ENCODE measurements at regions not wholly inside any gene's neighbourhood (a gene's known extent, or its start where the extent isn't known, plus 50 kb on each side); places are given as distances from the start of the nearest gene placed in this dataset.

GRCh38 chr6:44617416-44617815 lies 229.9 kb downstream of the CDC5L start:
- intact Hi-C loops (cut with micrococcal nuclease; ENCODE audit: unreplicated experiment): no loop called here
- TF ChIP-seq EZH2phosphoT487 (IDR thresholded peaks at IDR 0.05; ENCODE audit: borderline replicate concordance, low read depth, low read length): no peak
- H3K4me1 ChIP-seq (ENCODE audit: insufficient read depth, low read length, poor library complexity, severe bottlenecking): no peaks in the 10 kb centered on the region
- CTCF ChIA-PET (ENCODE audit: unreplicated experiment): no interaction called here
- no peaks in the 10 kb centered on the region for H3K79me2 ChIP-seq (ENCODE audit: insufficient read depth, low read depth, low read length)
- H2AFZ ChIP-seq (ENCODE audit: low read length): no peak overlapping the region
- H3K9me3 ChIP-seq (ENCODE audit: low read length): no peaks in the 10 kb centered on the region
- no peak overlapping the region for H3K27ac ChIP-seq (ENCODE audit: low read depth, low read length, poor library complexity, severe bottlenecking)
- H4K20me1 ChIP-seq (ENCODE audit: insufficient read depth, low read length): no peaks in the 10 kb centered on the region
- no peaks in the 10 kb centered on the region for H3K9me2 ChIP-seq (ENCODE audit: insufficient read depth, low read length)
- H3K36me3 ChIP-seq (ENCODE audit: insufficient read depth, low read length): no peaks in the 10 kb centered on the region
- H3K4me3 ChIP-seq (ENCODE audit: low read depth, low read length, poor library complexity, severe bottlenecking): no peak overlapping the region
- POLR2A ChIA-PET: no interaction called here
- no peak for DNase-seq (ENCODE audit: low spot score)
- BruUV-seq (replicated peaks): no TSS peak
- no peak overlapping the region for H3K4me2 ChIP-seq (ENCODE audit: low read length)

- Histone ChIP-seq H4K20me1 (ENCODE audit: insufficient read depth, low read length) (no peaks in the 10 kb centered on the region), H3K27ac (ENCODE audit: low read depth, low read length, poor library complexity, severe bottlenecking) (no peak overlapping the region), H3K4me1 (ENCODE audit: insufficient read depth, low read length, poor library complexity, severe bottlenecking) (no peaks in the 10 kb centered on the region), H2AFZ (ENCODE audit: low read length) (no peak overlapping the region), H3K4me3 (ENCODE audit: low read depth, low read length, poor library complexity, severe bottlenecking) (no peak overlapping the region), H3K9me2 (ENCODE audit: insufficient read depth, low read length) (no peaks in the 10 kb centered on the region), H3K9me3 (ENCODE audit: low read length) (no peaks in the 10 kb centered on the region), H3K4me2 (ENCODE audit: low read length) (no peak overlapping the region), H3K36me3 (ENCODE audit: insufficient read depth, low read length) (no peaks in the 10 kb centered on the region), H3K79me2 (ENCODE audit: insufficient read depth, low read depth, low read length) (no peaks in the 10 kb centered on the region)
- BruUV-seq (replicated peaks): no TSS peak
- intact Hi-C loops (cut with micrococcal nuclease; ENCODE audit: unreplicated experiment): no loop called here
- ChIA-PET CTCF (ENCODE audit: unreplicated experiment) (no interaction called here), POLR2A (no interaction called here)
- no peak for DNase-seq (ENCODE audit: low spot score)
- no peak for TF ChIP-seq CTCF (conservative IDR thresholded peaks at IDR 0.05; ENCODE audit: low read length)
- no peak for TF ChIP-seq EZH2phosphoT487 (IDR thresholded peaks at IDR 0.05; ENCODE audit: borderline replicate concordance, low read depth, low read length)
These were observed 230.9 kb downstream of the CDC5L start for GRCh38 chr6:44618371-44618770.

- intact Hi-C loops (cut with micrococcal nuclease; ENCODE audit: unreplicated experiment): no loop called here
These were observed 233.4 kb downstream of the CDC5L start for GRCh38 chr6:44620922-44621321.

More at GRCh38 chr6:44620922-44621321, 233.4 kb downstream of the CDC5L start:
- POLR2A ChIA-PET: no interaction called here
- no peak overlapping the region for H2AFZ ChIP-seq (ENCODE audit: low read length)
- H3K27ac ChIP-seq (ENCODE audit: low read depth, low read length, poor library complexity, severe bottlenecking): no peak overlapping the region
- H3K9me3 ChIP-seq (ENCODE audit: low read length): no peaks in the 10 kb centered on the region
- H3K4me2 ChIP-seq (ENCODE audit: low read length): no peak overlapping the region
- H3K79me2 ChIP-seq (ENCODE audit: insufficient read depth, low read depth, low read length): no peaks in the 10 kb centered on the region
- no peak for DNase-seq (ENCODE audit: low spot score)
- H3K4me1 ChIP-seq (ENCODE audit: insufficient read depth, low read length, poor library complexity, severe bottlenecking): no peaks in the 10 kb centered on the region
- H4K20me1 ChIP-seq (ENCODE audit: insufficient read depth, low read length): no peaks in the 10 kb centered on the region
- H3K36me3 ChIP-seq (ENCODE audit: insufficient read depth, low read length): no peaks in the 10 kb centered on the region
- TF ChIP-seq EZH2phosphoT487 (IDR thresholded peaks at IDR 0.05; ENCODE audit: borderline replicate concordance, low read depth, low read length) (no peak), CTCF (conservative IDR thresholded peaks at IDR 0.05; ENCODE audit: low read length) (no peak)
- H3K4me3 ChIP-seq (ENCODE audit: low read depth, low read length, poor library complexity, severe bottlenecking): no peak overlapping the region
- H3K9me2 ChIP-seq (ENCODE audit: insufficient read depth, low read length): no peaks in the 10 kb centered on the region
- BruUV-seq (replicated peaks): no TSS peak
- CTCF ChIA-PET (ENCODE audit: unreplicated experiment): no interaction called here
